Inflammatory macrophage treated with lipopolysaccharide for 4 hours (primary cell): ENCODE measurements at regions not wholly inside any gene's neighbourhood (a gene's known extent, or its start where the extent isn't known, plus 50 kb on each side); places are given as distances from the start of the nearest gene placed in this dataset.

Experiments
- DNase-seq: peaks from one replicate; pipeline ENCODE4 v3.0.0-alpha.2; 2020

GRCh38 chr1:2891923-2892448 lies 90.5 kb upstream of the TTC34 start:
- no peak for DNase-seq

GRCh38 chr1:2893473-2894120 lies 92.1 kb upstream of the TTC34 start:
- no peak for DNase-seq

GRCh38 chr1:2894381-2895041 lies 93.0 kb upstream of the TTC34 start:
- no peak for DNase-seq

DNA sequence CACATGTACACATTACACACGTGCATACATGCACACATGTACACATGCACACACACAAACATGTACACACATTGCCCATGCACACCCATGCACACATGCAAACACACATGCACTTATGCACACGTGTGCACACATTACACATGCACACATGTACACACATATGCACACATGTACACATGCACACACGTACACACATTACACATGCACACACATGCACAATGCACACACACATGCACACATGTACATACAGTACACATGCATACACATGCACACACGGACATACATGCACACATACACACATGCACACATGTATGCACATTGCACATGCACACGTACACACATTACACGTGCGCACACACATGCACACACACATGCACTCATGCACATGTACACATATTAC lies 95.3 kb upstream of the TTC34 start:
- DNase-seq = no peak

DNA sequence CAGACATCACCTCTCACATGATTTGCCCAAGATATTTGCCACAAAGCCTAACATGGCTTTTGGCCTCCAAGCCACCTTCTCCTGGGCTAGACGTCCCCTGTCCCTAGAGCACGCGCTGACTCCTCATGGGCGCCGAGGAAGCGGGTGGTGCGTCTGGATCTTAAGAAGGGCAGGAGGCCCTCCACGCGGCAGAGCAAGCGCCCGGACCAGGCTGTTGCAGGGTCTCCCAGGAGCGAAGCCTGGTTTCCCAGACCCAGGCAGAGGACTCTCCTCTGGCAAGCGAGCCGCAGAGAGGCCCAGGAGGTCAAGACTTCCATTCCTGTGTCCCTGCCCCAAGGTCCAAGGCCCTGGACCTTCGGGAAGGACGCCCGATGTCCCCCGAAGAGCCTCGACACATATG lies 101.7 kb upstream of the TTC34 start:
- no peak for DNase-seq

DNA sequence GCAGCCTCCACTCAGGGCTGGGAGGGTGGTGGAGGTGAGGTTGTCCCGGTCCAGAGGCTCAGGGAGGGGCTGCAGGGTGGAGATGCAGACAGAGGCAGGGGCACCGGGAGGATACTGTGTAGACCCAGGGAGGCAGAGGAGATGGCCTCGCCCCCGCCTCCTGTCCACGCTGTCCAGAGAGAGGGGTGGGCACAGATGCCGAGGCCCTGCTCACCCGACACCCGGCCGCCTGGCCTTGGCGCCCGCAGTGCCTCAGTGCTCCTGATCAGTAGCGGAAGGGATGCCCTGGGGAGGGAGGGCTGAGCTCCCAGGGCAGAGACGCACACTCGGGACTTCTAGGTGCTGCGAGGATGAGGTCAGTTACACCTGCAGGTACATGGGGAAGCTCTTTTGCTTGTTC lies 102.7 kb upstream of the TTC34 start:
- no peak for DNase-seq

DNA sequence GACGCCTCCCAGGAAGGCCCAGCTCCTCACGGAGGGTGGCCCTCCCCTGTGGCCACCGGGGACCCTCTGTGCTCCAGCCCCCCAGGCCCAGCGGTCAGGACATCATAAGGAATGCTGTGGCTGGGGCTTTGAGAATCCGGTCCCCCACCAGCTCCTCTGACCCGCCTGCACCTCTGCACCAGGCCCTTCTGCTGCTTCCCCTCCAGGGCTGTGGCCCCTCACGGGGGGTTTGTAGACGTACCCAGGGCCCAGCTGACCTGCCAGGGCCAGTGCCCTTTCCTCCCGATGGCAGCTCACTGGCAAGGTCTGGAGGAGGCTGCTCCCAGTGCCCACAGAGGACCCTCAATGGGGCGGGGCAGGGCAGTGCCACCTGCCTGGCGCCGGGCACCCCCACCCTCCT lies 103.9 kb upstream of the TTC34 start:
- no peak for DNase-seq

DNA sequence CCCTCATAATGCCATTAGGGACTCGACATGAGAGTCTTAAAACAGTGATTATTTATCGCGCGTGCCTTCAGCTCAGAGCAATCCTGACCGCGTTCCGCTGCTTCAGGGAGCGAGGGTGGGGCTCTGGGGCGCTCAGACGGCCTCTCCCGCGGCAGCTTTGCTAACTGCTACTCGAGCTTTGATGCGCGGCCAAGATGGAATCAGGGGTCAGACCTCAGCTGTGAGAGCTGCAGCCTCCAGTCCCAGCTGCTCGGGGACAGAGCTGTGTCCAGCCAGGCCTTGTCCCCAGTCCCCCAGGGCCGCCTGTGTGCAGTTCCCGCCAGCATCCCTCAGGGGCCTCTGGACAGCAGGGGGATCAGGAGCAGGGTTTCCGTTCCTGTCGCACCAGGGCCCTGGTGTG lies 104.6 kb upstream of the TTC34 start:
- no peak for DNase-seq

- no peak for DNase-seq
Measured at GRCh38 chr1:2906620-2907019, 105.1 kb upstream of the TTC34 start.

DNA sequence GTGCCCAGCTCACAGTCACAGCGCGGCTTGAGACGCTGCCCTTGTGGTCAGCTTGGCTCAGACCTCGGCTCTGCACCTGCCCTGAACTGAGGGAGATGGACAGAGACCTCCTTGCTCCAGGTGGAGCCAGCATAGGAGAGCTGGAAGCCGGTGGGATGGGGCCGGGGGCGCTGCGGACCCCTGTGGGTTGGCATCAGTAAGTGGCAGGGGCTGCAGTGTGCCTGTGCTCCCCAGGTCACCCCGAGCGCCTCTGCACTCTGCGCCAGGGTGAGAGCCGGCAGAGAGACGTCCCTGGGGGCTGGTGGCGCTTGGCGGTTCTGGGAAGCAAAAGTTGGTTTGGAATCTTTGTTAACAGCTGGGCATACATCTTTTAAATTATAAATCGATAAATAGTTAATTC lies 105.6 kb upstream of the TTC34 start:
- DNase-seq = no peak

GRCh38 chr1:2908081-2908480 lies 106.6 kb upstream of the TTC34 start:
- DNase-seq = no peak

GRCh38 chr1:2908561-2908960 lies 107.1 kb upstream of the TTC34 start:
- DNase-seq = no peak

GRCh38 chr1:2909797-2910196 lies 108.3 kb upstream of the TTC34 start:
- DNase-seq = no peak

DNA sequence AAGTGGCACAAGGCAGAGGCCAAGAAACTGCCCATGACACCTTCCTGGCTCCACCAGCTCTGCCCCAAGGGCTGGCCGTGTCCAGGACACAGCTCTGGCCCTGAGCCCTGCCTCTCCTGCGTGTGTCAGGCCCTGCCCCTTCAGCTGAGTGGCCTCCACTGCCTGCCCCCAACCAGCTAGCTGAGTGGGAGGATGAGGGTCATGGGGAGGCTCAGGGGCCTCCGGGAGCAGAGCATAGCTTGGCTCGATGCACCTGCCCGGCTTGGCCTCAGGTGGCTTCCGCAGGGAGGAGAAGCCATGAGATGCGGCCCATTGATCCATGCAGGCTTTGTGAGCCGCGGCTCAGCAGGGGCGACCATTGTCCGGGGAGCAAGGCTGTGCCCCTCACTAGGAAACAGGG lies 108.7 kb upstream of the TTC34 start:
- DNase-seq = no peak

DNA sequence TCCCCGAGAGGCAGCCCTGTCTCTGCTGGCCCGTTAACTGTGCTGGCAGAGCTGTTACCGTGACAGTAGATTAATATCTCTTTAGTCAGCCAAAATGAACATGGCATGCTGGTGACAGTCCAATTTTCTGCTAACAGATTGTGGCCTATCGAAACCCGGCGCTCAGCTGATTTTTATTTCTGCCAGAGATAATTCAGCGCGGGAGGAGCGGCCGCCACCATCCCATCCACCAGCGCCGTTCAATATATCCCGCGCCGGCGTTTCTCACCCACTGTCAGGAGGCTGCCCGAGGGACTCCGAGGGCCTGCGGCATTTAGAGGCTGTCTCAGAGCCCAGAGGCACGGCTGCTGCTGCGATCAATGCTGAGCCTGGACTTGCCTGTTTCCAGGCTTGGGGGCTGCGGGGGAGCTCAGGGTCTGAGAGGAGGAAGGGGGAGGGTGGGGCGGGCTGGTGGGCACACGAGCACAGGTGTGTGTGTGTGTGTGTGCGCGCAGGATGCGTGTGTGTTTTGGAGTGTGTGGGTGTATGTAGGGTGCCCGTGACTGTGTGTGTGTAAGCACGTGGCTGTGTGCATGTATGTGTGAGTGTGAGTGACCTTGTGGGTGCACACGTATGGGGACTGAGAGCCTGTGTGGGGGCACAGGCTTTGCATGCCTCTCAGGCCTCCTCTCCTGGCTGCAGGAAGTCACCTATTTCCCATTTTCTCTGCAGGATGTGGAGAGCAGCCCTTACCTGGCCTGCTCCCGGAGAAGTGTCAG lies 109.7 kb upstream of the ACTRT2 start:
- no peak for DNase-seq

DNA sequence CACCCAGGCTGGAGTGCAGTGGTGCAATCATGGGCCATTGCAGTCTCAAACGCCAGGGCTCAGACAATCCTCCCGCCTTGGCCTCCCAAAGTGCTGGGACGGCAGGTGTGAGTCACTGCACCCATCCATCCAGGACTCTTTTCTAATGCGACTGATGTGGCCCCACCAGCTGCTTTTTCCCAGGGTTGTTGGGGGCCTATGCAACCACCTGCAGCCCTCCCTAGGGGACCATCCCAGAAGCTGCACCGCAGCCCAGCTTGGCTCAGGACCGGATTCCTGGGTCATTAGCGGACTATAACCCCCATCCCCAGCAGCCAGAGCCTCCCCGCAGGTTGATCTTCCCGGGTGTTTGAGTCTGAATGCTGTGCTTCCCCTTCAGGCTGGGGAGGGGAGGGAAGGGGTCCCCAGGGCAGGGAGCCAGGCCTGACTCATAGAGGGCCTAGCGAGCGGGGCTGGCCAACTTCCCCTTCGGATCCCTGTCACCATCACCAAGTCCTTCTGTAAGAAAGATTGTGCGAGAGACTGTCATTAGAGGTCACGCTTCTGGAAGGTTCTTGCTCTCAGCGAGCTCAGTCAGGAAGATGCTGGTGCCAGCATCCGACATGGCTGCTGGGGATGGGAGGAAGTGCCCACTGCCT lies 108.7 kb upstream of the ACTRT2 start:
- DNase-seq = no peak

DNA sequence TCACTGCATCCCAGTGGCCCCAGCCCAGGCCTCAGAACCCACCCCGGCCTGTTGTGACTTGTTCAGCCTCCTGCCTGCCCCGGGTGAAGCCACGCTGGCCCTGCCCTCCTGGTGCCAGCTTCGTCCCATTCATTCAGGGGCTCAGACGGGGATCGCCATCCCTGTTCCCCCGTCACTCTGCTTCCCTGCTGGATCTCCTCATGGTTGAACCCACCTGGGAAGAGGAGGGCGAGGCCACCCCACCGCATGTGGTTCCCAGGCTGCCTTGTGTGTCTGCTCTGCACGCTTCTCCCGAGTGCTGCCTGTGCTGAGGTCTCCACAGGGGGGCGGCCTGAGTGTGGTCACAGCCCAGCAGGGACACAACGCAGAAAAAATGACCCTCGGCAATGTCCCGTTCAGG lies 108.2 kb upstream of the ACTRT2 start:
- no peak for DNase-seq

DNA sequence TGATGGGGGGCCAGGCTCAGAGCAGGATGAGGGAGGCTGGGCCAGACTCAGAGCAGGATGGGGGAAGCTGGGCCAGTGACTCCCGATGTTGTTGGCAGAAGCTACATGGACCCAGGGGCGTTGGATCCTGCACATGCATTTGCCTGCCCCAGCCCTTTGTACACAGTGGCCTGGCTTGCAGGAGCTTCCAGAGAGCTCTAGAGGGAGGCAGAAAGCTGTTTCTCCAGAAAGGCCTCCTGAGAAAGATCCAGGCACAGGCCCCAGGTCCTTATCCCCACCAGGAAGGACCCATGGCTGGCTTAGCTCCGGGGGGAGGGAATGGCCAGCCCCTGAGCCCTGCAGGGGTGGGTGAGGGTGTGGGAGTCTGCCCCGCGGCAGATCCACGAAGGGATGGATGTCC lies 106.6 kb upstream of the ACTRT2 start:
- no peak for DNase-seq

GRCh38 chr1:2916153-2916552 lies 105.1 kb upstream of the ACTRT2 start:
- DNase-seq = no peak

DNA sequence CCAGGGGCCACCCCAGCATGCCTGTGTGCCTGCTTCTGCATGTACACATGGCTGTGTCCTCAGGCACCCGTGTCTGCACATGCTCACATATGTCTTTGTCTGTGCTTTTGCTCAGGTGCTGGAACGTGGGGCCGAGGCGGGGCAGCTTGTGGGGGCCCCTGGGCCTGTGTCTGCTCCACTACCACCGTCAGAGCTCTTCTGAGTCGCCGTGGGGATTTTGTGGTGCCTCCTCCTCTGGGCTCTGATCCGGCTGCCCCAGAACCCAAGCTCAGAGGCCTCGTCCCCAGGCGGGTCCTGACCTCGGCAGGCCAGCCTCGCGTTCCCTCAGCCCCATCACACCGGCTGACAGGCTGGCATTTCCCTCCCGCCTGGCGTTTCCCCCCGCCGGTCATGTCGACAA lies 104.6 kb upstream of the ACTRT2 start:
- no peak for DNase-seq

DNA sequence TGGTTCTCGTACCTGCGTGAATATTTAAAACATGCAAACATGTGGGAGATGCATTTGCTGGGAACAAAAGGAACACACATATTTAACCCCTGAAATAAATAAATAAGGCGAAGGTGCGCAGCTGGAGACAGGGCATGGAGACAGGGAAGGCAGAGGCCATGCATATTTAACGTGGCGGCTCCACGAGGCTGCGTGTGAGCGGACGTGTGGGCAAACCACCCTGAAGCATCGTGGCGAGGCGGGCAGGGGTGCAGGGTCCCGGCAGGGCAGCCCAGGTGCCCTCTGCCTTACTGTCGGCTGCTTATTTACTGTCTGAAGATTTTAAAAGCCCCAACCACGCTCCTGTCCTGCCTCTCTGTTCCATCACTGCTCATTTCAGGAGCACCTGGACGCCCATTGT lies 104.0 kb upstream of the ACTRT2 start:
- no peak for DNase-seq

- no peak for DNase-seq
Measured at GRCh38 chr1:2918441-2918840, 102.8 kb upstream of the ACTRT2 start.

DNA sequence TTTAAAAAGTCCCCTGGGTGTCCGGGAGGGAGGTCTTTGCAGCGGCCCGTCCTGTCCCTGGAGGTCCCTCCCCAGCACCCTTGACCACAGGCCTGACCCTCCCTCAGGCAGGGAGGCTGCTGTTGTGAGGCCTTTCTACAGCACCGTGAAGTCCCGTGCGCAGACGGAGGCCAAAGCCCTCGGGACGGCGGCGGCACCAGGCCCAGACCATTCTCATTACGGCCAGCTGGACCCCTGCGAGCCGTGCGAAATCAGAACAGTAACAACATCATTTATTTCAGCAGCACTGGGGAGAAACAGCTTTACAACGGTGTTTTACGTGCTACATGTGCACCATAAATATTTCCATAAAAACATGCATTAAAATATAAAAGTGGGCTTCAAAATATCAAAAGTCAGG lies 101.4 kb upstream of the ACTRT2 start:
- no peak for DNase-seq
